ENCODE measurements at regions not wholly inside any gene's neighbourhood (a gene's known extent, or its start where the extent isn't known, plus 50 kb on each side); places are given as distances from the start of the nearest gene placed in this dataset.

- no peak overlapping the region for H3K4me3 Mint-ChIP-seq (ENCODE audit: unreplicated experiment)
- no peak overlapping the region for H3K27ac Mint-ChIP-seq (ENCODE audit: unreplicated experiment)
- no peaks in the 10 kb centered on the region for H3K9me3 Mint-ChIP-seq (ENCODE audit: low read depth)
- no peak for DNase-seq (ENCODE audit: low spot score)
- no peaks in the 10 kb centered on the region for H3K4me1 Mint-ChIP-seq (ENCODE audit: low read depth)
- peaks cover 3% of the 10 kb centered on the region for H3K27me3 Mint-ChIP-seq (ENCODE audit: low read depth)
- no peak for TF ChIP-seq CTCF (IDR thresholded peaks at IDR 0.05)
- H3K36me3 Mint-ChIP-seq (ENCODE audit: low read depth), result no peaks in the 10 kb centered on the region
Measured at GRCh38 chr5:163809473-163809872, 304.1 kb downstream of the MAT2B start.

GRCh38 chr5:163813900-163814299 is 308.5 kb downstream of the MAT2B start:
- TF ChIP-seq CTCF (IDR thresholded peaks at IDR 0.05), result no peak
- no peaks in the 10 kb centered on the region for H3K4me1 Mint-ChIP-seq (ENCODE audit: low read depth)
- no peak overlapping the region for H3K27ac Mint-ChIP-seq (ENCODE audit: unreplicated experiment)
- H3K27me3 Mint-ChIP-seq (ENCODE audit: low read depth), result peaks cover 2% of the 10 kb centered on the region
- no peaks in the 10 kb centered on the region for H3K36me3 Mint-ChIP-seq (ENCODE audit: low read depth)
- DNase-seq (ENCODE audit: low spot score), result no peak
- peaks cover 14% of the 10 kb centered on the region for H3K9me3 Mint-ChIP-seq (ENCODE audit: low read depth)
- no peak overlapping the region for H3K4me3 Mint-ChIP-seq (ENCODE audit: unreplicated experiment)

GRCh38 chr5:163815240-163815791 is 309.9 kb downstream of the MAT2B start:
- Mint-ChIP-seq H3K9me3 (ENCODE audit: low read depth) (peaks cover 25% of the 10 kb centered on the region), H3K4me3 (ENCODE audit: unreplicated experiment) (no peak overlapping the region), H3K27me3 (ENCODE audit: low read depth) (no peaks in the 10 kb centered on the region), H3K27ac (ENCODE audit: unreplicated experiment) (no peak overlapping the region), H3K4me1 (ENCODE audit: low read depth) (no peaks in the 10 kb centered on the region), H3K36me3 (ENCODE audit: low read depth) (no peaks in the 10 kb centered on the region)
- DNase-seq (ENCODE audit: low spot score), result no peak
- no peak for TF ChIP-seq CTCF (IDR thresholded peaks at IDR 0.05)

GRCh38 chr5:163821142-163821541 is 315.7 kb downstream of the MAT2B start:
- H3K27ac Mint-ChIP-seq (ENCODE audit: unreplicated experiment), result no peak overlapping the region
- H3K4me1 Mint-ChIP-seq (ENCODE audit: low read depth), result no peaks in the 10 kb centered on the region
- H3K27me3 Mint-ChIP-seq (ENCODE audit: low read depth), result no peaks in the 10 kb centered on the region
- no peak for TF ChIP-seq CTCF (IDR thresholded peaks at IDR 0.05)
- H3K9me3 Mint-ChIP-seq (ENCODE audit: low read depth), result peaks cover 37% of the 10 kb centered on the region
- no peak overlapping the region for H3K4me3 Mint-ChIP-seq (ENCODE audit: unreplicated experiment)
- DNase-seq (ENCODE audit: low spot score), result no peak
- H3K36me3 Mint-ChIP-seq (ENCODE audit: low read depth), result no peaks in the 10 kb centered on the region

- TF ChIP-seq CTCF (IDR thresholded peaks at IDR 0.05), result no peak
- no peak for DNase-seq (ENCODE audit: low spot score)
- no peak overlapping the region for H3K4me3 Mint-ChIP-seq (ENCODE audit: unreplicated experiment)
- no peaks in the 10 kb centered on the region for H3K36me3 Mint-ChIP-seq (ENCODE audit: low read depth)
- H3K27ac Mint-ChIP-seq (ENCODE audit: unreplicated experiment), result no peak overlapping the region
- peaks cover 30% of the 10 kb centered on the region for H3K9me3 Mint-ChIP-seq (ENCODE audit: low read depth)
- no peaks in the 10 kb centered on the region for H3K4me1 Mint-ChIP-seq (ENCODE audit: low read depth)
- no peaks in the 10 kb centered on the region for H3K27me3 Mint-ChIP-seq (ENCODE audit: low read depth)
Measured at GRCh38 chr5:163822548-163822947, 317.1 kb downstream of the MAT2B start.
